MM.1S (cell line): ENCODE measurements at regions not wholly inside any gene's neighbourhood (a gene's known extent, or its start where the extent isn't known, plus 50 kb on each side); places are given as distances from the start of the nearest gene placed in this dataset.

Source experiments
- CTCF ChIP-seq: fragments of 300-600 bp; sonication (generic); IDR thresholded peaks from 2 replicates; pipeline ENCODE4 v1.5.1; 2016; ENCODE audit warnings: antibody characterized with exemption, low read length, mixed read lengths
- EZH2 ChIP-seq: fragments of 300-600 bp; sonication (generic); optimal IDR thresholded peaks from 2 replicates; pipeline ENCODE3; 2017; ENCODE audit warnings: low read depth, mild to moderate bottlenecking, antibody characterized with exemption, low read length, mixed read lengths

- no peak for TF ChIP-seq CTCF
- no peak for TF ChIP-seq EZH2
These were observed 57.7 kb upstream of the CARD18 start for GRCh38 chr11:105197071-105197815.
